ENCODE measurements at regions not wholly inside any gene's neighbourhood (a gene's known extent, or its start where the extent isn't known, plus 50 kb on each side); places are given as distances from the start of the nearest gene placed in this dataset.

- no peak for DNase-seq
Observed at GRCh38 chr6:149218915-149219314, 98.6 kb upstream of the TAB2 start.

GRCh38 chr6:149220882-149221773, 96.4 kb upstream of the TAB2 start:
- DNase-seq: no peak

- no peak for DNase-seq
Observed at GRCh38 chr6:149221774-149222070, 95.8 kb upstream of the TAB2 start.

GRCh38 chr6:149223120-149223903, 94.2 kb upstream of the TAB2 start:
- DNase-seq: no peak

DNA sequence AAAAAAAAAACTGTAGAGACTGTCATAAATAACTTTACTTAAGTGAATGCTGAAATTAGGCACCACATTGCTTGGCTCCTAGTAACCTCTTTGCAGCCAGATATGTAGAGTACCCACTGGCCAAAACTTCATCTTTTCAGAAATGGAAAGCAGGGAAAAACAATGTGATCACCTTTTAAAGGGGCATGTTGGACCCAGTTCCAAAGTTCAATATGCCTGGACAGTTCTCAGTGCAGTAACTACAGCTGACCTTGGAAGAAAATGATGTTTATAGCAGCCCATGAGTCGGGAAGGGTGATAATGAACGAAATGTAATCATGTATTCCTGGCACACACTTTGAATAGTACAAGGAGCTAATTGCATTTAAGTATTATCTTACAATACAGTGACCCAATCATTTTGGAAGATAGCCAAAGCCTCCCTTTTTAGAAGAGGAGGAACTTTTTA, 93.6 kb upstream of the TAB2 start:
- DNase-seq: peak; percentile 7

DNA sequence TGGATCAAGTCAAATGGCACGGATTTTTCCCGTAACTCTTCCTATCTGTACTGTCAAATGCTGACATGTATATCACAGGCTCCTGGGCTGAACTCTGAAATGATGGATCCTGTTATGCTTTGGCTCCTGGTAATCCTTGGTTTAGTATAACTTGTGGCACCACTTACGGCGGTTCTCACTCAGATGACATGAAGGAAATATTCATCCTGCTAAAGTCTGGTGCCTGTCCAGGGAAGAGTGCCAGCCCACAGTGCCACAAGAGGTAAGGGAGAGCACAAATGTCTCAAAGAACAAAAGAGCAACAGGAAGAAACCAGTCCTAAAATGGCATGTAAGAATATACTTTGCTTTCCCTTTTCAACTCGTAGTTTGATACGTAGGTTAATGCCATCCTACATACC, 93.1 kb upstream of the TAB2 start:
- DNase-seq: no peak

GRCh38 chr6:149225370-149225769, 92.1 kb upstream of the TAB2 start:
- no peak for DNase-seq

DNA sequence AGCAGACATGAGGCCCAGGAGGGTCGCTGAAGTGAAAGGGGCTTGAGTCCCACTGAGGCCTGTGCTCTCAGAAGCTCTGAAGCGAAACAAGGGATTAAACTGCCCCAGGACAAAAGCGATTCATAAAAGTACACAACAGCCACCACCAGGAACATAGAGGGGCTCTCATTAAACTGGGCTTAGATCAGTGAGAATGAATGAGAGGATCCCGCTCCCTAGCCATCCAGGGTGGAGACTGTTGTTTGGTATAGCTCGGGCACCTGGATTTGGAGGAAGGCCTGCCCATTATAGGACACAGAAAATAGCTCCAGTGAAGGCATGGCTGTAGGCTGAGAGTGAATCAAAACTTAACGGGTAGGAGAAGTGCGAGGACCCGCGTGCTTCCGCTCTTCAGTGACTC, 91.6 kb upstream of the TAB2 start:
- no peak for DNase-seq

DNA sequence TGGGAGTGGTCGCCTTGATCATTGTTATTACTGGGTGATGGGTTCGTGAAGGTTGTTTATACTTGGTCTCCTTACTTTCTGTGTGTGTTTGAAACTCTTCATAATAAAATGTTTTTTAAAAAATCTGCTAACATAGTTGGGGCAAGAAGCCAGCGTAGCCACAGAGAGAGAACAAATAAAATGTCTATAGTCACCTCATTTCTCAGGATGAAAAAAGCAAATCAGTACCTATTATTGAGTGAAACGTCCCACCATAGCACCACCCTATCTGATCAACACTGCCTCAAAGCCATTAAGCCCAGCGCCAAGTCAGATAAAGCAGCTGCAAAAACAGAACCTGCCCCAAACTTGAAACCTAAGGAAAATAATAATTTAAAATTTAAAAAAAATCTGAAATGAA, 89.7 kb upstream of the TAB2 start:
- DNase-seq: no peak

GRCh38 chr6:149228311-149228955, 89.1 kb upstream of the TAB2 start:
- no peak for DNase-seq

- no peak for DNase-seq
Observed at GRCh38 chr6:149229096-149229495, 88.4 kb upstream of the TAB2 start.

DNA sequence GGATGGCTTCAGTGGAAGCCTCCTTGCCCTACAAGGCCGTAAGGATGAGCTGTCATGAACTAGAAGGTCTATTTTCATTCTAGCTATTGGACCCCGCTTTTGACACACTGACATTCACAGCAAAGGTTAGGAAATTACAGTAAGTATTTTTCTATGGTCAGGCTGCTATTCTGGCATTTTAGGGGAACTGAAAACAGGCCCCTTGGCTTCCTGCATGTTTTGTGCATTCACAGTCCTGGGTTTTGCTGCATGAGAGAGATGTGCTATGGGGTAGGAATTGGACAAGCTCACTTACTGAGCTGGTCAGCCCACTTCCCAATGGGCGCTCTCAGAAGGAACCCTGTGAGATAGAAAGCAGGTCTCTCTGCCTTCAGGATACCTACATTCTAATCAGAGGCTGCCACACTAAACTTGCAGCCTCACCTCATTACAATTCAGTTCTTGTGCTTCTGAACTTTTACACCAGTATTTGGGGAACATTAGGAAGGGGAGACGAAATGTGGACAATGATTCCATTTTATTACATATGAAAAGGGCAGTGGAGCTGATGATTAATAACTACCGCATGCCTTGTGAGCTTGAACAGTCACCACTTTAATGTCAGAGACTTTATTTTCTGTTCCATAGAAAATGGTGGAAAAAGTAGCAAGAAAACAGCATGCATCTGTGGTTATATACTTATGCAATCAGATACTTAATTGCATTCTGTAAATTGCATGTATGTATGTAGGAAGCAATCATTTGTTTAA, 86.6 kb upstream of the TAB2 start:
- DNase-seq: no peak

- DNase-seq: no peak
Observed at GRCh38 chr6:149231778-149232177, 85.7 kb upstream of the TAB2 start.

GRCh38 chr6:149233056-149233715, 84.3 kb upstream of the TAB2 start:
- no peak for DNase-seq

- no peak for DNase-seq
Observed at GRCh38 chr6:149234051-149234962, 83.2 kb upstream of the TAB2 start.

DNA sequence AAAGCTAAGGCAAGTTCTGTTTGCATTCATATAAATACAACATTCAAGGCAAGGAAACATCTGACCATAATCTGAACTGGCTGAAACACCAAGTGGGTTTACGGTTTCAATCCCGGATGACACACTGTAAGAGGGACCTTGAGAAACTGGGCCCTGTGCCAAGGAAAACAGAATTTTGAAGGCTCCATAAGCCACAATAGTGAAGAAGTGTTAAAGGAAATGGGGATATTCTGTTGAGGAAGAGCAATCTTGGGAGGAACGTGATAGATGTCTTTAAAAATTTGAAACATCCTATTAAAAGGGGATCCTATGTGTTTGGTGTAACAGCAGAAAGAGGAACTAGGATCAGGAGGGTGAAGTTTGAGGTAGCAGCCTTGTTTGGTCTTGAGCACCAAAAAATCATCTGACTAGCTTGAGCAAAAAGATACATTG, 82.4 kb upstream of the TAB2 start:
- peak; percentile 61 for DNase-seq

GRCh38 chr6:149236589-149236988, 80.9 kb upstream of the TAB2 start:
- DNase-seq: peak; percentile 91

- DNase-seq: no peak
Observed at GRCh38 chr6:149237464-149237863, 80.0 kb upstream of the TAB2 start.

- DNase-seq: no peak
Observed at GRCh38 chr6:149239573-149240209, 77.8 kb upstream of the TAB2 start.

DNA sequence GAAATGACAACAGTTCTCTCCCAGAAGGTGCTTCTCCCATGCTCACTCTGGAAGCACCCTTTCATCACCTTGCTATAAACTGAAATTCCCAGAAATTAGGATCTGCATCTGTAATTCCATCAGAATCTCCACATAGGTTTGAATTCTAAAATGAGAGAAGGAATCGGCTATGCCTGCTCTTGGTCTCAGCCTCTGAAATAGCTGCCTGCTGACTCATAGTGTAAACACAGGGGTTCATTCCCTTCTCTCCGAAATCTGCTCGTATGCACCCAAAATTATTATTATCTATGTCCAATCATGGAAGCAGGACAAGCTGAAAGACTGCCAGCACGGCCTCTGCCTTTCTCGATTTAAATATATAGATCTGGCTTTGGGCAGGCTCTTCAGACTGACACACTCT, 74.6 kb upstream of the TAB2 start:
- DNase-seq: no peak

DNA sequence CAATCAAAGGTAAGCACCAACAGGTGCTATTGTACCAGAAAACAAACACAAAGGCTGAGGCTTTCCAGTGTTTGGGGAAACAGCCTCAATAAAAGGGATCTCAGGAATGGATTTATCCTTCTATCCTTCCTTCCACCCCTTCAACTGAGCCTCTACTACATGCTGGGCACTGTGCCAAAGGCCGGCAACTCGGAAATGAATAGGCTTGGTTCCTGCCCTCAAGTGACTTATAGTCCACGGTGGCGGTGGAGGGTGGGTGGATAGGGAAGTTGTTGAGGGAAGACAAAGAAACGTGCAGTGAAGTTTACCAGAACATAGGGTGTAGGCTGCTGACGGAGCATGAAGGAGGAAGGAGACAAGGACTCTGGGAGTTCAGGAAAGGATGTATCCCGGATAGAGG, 73.4 kb upstream of the TAB2 start:
- DNase-seq: no peak

Data from NCI-H1105 (cell line).